ENCODE measurements at regions not wholly inside any gene's neighbourhood (a gene's known extent, or its start where the extent isn't known, plus 50 kb on each side); places are given as distances from the start of the nearest gene placed in this dataset.

DNA sequence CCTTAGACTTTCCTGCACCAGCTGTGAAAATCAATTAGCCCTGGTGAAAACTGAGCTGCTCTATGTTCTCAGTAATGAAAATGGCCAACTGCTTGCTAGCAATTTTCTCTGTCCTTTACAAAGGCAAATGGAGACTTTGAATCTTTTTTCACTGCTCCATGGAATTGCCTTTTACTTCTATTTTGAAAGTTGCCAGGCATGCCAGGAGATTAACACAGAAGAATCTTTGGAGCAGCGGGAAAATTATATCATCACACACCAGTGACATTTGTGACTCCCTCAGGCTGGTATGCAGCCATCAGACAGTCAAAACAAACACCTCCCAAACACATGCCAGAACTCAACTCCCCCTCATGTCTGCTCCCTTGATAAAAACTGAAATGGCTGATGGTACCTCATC lies 872.0 kb upstream of the FLRT2 start:
- TF ChIP-seq TAF1 (IDR thresholded peaks at IDR 0.05; ENCODE audit: low read depth, low read length) (no peak), SPI1 (IDR thresholded peaks at IDR 0.05; ENCODE audit: low read depth, low read length) (no peak), PAX5 (IDR thresholded peaks at IDR 0.05; ENCODE audit: insufficient read depth, low read length, severe bottlenecking) (no peak), POLR2A (IDR thresholded peaks at IDR 0.05; ENCODE audit: low read depth, low read length) (no peak), POLR2AphosphoS5 (IDR thresholded peaks at IDR 0.05; ENCODE audit: low read depth, low read length) (no peak), POU2F2 (IDR thresholded peaks at IDR 0.05; ENCODE audit: low read depth, low read length) (no peak)
- DNase-seq (ENCODE audit: insufficient read length, low spot score) (no peak), FAIRE-seq (no peak)

DNA sequence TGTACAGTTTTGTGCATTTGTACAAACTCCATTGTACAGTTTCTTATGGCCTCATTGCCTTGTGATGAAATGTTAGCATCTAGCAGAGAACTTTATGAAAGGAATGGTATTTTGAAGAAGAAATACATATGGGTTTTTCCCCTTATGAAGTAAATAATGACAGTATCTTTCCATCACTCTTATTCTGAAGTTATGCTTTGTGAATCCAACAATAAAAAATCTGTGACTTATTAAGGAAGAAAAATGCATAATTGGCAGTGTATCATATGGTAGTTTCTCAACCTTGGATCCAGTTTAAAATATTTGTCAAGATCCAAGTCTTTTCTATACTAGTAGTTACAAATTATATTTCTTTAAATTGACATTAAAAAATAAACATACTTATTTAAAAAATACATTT lies 859.1 kb upstream of the FLRT2 start:
- no peak for TF ChIP-seq TAF1 (IDR thresholded peaks at IDR 0.05; ENCODE audit: low read depth, low read length)
- no peak for TF ChIP-seq SPI1 (IDR thresholded peaks at IDR 0.05; ENCODE audit: low read depth, low read length)
- FAIRE-seq (no peak), DNase-seq (ENCODE audit: insufficient read length, low spot score) (no peak)

DNA sequence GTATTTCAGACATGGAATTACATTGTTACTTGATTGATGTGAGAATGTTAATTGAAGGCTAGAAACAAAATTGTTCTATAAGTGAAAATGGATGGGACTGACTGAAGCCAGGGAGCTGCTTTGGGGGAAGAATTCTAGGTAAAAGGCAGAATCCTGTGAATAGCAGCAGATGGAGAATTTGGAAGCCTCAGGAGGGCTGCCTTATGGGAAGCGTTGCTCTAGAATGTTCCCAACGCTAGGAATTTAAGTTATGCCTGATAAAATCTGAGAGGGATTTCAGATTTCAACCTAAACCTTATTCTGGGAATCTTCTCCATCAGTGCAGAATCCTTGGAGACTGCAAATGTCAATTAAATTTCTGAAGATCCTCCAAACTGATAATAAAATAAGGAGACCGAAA lies 858.2 kb upstream of the FLRT2 start:
- no peak for DNase-seq (ENCODE audit: insufficient read length, low spot score)
- TF ChIP-seq SPI1 (IDR thresholded peaks at IDR 0.05; ENCODE audit: low read depth, low read length) = no peak
- TF ChIP-seq PAX5 (IDR thresholded peaks at IDR 0.05; ENCODE audit: insufficient read depth, low read length, severe bottlenecking) = no peak
- TF ChIP-seq POU2F2 (IDR thresholded peaks at IDR 0.05; ENCODE audit: low read depth, low read length) = no peak
- no peak for FAIRE-seq

DNA sequence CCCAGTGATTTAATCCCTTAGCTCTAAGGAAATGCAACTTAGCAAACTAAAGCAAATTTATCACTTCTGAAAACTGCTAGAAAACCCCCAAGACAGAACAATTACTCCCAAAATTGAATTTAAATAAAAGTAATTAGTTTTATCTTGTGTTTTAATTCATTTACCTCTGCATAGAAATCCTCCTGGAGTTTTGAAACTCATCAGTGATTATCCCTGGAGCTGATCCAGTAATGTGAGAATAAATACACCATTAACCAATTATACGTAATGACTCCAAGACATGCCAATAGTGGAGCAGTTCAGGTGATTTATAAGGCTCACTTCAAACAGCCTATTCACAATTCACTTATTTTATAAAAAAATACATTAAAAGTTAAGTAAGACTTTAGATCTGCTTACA lies 855.3 kb upstream of the FLRT2 start:
- FAIRE-seq = no peak
- TF ChIP-seq PAX5 (IDR thresholded peaks at IDR 0.05; ENCODE audit: insufficient read depth, low read length, severe bottlenecking) (no peak), POU2F2 (IDR thresholded peaks at IDR 0.05; ENCODE audit: low read depth, low read length) (no peak), POLR2A (IDR thresholded peaks at IDR 0.05; ENCODE audit: low read depth, low read length) (no peak), TAF1 (IDR thresholded peaks at IDR 0.05; ENCODE audit: low read depth, low read length) (no peak)
- no peak for DNase-seq (ENCODE audit: insufficient read length, low spot score)

DNA sequence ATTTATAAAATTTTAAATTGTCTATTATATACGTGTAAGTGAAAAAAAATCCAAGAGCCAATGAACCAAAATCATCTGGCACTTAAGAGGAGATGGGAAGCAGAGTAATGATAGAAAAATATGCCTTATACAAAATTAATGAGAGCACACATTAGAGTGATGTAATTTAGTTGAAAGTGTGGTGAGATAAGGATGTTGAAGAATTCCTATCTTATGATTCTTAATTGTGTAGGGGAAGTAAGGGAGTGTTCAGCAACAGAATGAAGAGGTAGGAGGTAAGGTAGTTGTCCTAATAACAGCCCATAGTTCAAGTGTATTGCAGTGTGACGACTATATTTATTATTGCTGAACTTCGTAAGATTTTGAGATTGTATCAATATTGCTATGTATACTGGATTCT lies 843.4 kb upstream of the FLRT2 start:
- no peak for DNase-seq (ENCODE audit: insufficient read length, low spot score)
- FAIRE-seq = no peak
- no peak for TF ChIP-seq POLR2A (IDR thresholded peaks at IDR 0.05; ENCODE audit: low read depth, low read length)
- no peak for TF ChIP-seq PAX5 (IDR thresholded peaks at IDR 0.05; ENCODE audit: insufficient read depth, low read length, severe bottlenecking)
- TF ChIP-seq SPI1 (IDR thresholded peaks at IDR 0.05; ENCODE audit: low read depth, low read length) = no peak
- no peak for TF ChIP-seq TAF1 (IDR thresholded peaks at IDR 0.05; ENCODE audit: low read depth, low read length)
- no peak for TF ChIP-seq POU2F2 (IDR thresholded peaks at IDR 0.05; ENCODE audit: low read depth, low read length)
- TF ChIP-seq POLR2AphosphoS5 (IDR thresholded peaks at IDR 0.05; ENCODE audit: low read depth, low read length) = no peak

DNA sequence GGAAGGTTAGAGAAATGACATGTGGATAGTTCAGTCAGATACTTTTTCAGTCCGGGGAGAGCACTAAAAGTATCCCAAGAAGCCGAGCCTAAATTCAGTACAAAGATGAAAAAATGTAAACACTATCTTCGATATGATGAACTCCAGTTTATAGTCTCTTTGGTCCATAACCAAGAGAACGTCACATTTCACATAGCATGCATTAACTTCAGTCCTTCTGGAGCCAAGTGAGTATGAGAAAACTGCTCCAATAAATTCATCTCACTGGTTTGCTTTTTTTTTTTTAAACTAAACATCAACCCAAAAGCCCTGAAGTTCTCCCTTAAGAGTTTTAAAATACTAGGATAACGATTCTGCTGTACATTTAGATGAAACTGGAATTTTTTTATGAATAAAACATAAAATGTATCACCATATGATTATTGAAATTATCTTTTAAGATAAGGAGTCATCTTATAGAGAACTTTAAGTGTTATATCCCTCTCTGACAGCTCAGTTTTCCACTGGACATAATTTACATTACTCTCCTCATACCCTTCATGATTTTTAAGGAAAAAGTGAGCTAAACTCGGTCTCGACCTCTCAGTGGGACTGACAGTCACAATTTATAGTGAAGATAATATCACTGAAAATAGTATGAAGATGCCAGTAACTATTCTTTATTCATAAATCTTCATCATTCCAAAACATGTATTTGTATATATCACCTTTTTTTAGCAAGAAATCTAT lies 841.5 kb upstream of the FLRT2 start:
- TF ChIP-seq POLR2A (IDR thresholded peaks at IDR 0.05; ENCODE audit: low read depth, low read length) (no peak), TAF1 (IDR thresholded peaks at IDR 0.05; ENCODE audit: low read depth, low read length) (no peak), POU2F2 (IDR thresholded peaks at IDR 0.05; ENCODE audit: low read depth, low read length) (no peak), SPI1 (IDR thresholded peaks at IDR 0.05; ENCODE audit: low read depth, low read length) (no peak), POLR2AphosphoS5 (IDR thresholded peaks at IDR 0.05; ENCODE audit: low read depth, low read length) (no peak), PAX5 (IDR thresholded peaks at IDR 0.05; ENCODE audit: insufficient read depth, low read length, severe bottlenecking) (no peak)
- FAIRE-seq (no peak), DNase-seq (ENCODE audit: insufficient read length, low spot score) (no peak)

DNA sequence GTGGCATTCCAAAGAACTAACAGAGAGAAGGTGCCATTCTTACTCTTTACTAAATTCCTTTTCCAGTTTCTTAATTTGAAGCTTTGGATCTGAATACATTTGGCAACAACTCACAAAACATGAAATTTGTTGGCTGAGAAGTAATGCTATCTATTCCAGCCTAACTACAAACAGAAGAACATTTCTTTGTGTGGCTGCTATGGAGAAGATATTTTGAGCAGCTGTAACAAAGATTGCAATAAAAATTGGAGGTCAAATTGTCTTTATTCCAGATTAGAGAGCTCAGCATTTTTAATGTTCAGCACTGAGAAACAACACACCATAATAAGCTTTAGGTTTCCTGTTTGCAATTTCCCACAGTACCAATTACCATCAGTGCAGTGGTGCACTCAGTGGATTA lies 835.8 kb upstream of the FLRT2 start:
- FAIRE-seq = no peak
- TF ChIP-seq SPI1 (IDR thresholded peaks at IDR 0.05; ENCODE audit: low read depth, low read length) (no peak), POU2F2 (IDR thresholded peaks at IDR 0.05; ENCODE audit: low read depth, low read length) (no peak), TAF1 (IDR thresholded peaks at IDR 0.05; ENCODE audit: low read depth, low read length) (no peak), POLR2A (IDR thresholded peaks at IDR 0.05; ENCODE audit: low read depth, low read length) (no peak), POLR2AphosphoS5 (IDR thresholded peaks at IDR 0.05; ENCODE audit: low read depth, low read length) (no peak), PAX5 (IDR thresholded peaks at IDR 0.05; ENCODE audit: insufficient read depth, low read length, severe bottlenecking) (no peak)

DNA sequence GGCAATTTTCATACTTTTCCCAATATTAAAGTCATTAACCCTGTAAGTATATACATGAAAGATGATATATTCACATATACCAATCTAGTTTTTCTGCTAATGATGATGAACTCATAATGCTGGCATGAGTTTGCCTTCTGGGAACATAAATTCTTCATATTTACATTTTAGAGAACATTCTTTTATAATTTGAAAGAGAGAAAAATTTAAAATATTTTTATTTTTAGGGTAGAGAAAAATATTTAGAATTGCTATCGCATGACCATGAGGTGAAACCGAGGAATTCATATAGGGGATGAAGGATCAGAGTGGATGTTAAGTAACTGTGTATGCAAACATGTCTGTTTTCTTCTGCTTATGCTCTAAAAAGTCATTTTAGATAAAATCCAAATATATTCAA lies 825.3 kb upstream of the FLRT2 start:
- DNase-seq (ENCODE audit: insufficient read length, low spot score) (no peak), FAIRE-seq (no peak)
- no peak for TF ChIP-seq POLR2AphosphoS5 (IDR thresholded peaks at IDR 0.05; ENCODE audit: low read depth, low read length)
- no peak for TF ChIP-seq TAF1 (IDR thresholded peaks at IDR 0.05; ENCODE audit: low read depth, low read length)
- TF ChIP-seq PAX5 (IDR thresholded peaks at IDR 0.05; ENCODE audit: insufficient read depth, low read length, severe bottlenecking) = no peak
- TF ChIP-seq SPI1 (IDR thresholded peaks at IDR 0.05; ENCODE audit: low read depth, low read length) = no peak
- no peak for TF ChIP-seq POU2F2 (IDR thresholded peaks at IDR 0.05; ENCODE audit: low read depth, low read length)
- TF ChIP-seq POLR2A (IDR thresholded peaks at IDR 0.05; ENCODE audit: low read depth, low read length) = no peak

More for the DNA sequence above, 835.8 kb upstream of the FLRT2 start:
- no peak for DNase-seq (ENCODE audit: insufficient read length, low spot score)

DNA sequence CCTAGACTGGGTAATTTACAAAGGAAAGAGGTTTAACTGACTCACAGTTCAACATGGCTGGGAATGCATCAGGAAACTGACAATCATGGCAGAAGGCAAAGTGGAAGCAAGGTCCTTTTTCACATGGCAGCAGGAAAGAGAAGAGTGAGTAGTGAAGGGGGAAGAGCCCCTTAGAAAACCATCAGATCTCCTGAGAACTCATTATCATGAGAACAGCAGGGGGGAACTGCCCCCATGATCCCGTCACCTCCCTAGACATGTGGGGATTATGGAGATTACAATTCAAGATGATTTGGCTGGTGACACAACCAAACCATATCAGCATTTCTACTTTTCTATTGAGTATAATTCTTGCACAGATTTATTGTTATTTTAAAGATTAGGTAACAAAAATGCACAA lies 822.1 kb upstream of the FLRT2 start:
- FAIRE-seq (no peak), DNase-seq (ENCODE audit: insufficient read length, low spot score) (no peak)
- TF ChIP-seq POLR2A (IDR thresholded peaks at IDR 0.05; ENCODE audit: low read depth, low read length) = no peak
- TF ChIP-seq POLR2AphosphoS5 (IDR thresholded peaks at IDR 0.05; ENCODE audit: low read depth, low read length) = no peak
- no peak for TF ChIP-seq TAF1 (IDR thresholded peaks at IDR 0.05; ENCODE audit: low read depth, low read length)
- TF ChIP-seq POU2F2 (IDR thresholded peaks at IDR 0.05; ENCODE audit: low read depth, low read length) = no peak
- no peak for TF ChIP-seq PAX5 (IDR thresholded peaks at IDR 0.05; ENCODE audit: insufficient read depth, low read length, severe bottlenecking)
- TF ChIP-seq SPI1 (IDR thresholded peaks at IDR 0.05; ENCODE audit: low read depth, low read length) = no peak

DNA sequence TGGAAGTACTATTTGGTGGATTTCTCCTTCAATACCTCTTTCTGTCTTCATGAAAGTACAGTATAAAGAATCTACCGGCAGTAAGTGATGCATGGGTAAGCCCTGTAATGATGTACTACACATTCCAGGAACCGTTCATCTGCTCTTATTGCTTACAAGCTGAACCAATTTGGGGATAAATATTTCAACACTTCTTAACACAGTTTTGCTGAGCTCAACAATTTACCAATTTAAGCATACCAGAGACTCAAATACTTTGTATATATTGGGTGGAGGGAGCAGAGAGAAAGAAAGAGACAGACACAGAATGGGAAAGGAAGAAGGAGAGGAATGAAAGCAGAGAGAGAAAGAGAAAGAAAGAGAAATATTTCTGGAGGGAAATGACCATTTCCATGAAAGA lies 821.1 kb upstream of the FLRT2 start:
- FAIRE-seq = no peak
- TF ChIP-seq SPI1 (IDR thresholded peaks at IDR 0.05; ENCODE audit: low read depth, low read length) (no peak), TAF1 (IDR thresholded peaks at IDR 0.05; ENCODE audit: low read depth, low read length) (no peak), POLR2AphosphoS5 (IDR thresholded peaks at IDR 0.05; ENCODE audit: low read depth, low read length) (no peak), PAX5 (IDR thresholded peaks at IDR 0.05; ENCODE audit: insufficient read depth, low read length, severe bottlenecking) (no peak), POLR2A (IDR thresholded peaks at IDR 0.05; ENCODE audit: low read depth, low read length) (no peak), POU2F2 (IDR thresholded peaks at IDR 0.05; ENCODE audit: low read depth, low read length) (no peak)
- DNase-seq (ENCODE audit: insufficient read length, low spot score) = no peak

Measured in GM12891 (cell line).